Large intestine (tissue), 3 donors: ENCODE measurements at regions not wholly inside any gene's neighbourhood (a gene's known extent, or its start where the extent isn't known, plus 50 kb on each side); places are given as distances from the start of the nearest gene placed in this dataset.

ENCODE experiments used
- DNase-seq, 2 donors: peaks; one replicate each; pipeline versions ENCODE4 v3.0.0 to v3.0.0-alpha.2; 2013
- H3K27ac ChIP-seq: one replicate; pipeline ENCODE4 v1.5.1; 2013; ENCODE audit warnings: low read length
- H3K27me3 ChIP-seq: 2 replicates; pipeline ENCODE4 v1.6.1; 2013; ENCODE audit warnings: low read length; ENCODE audit not compliant: control insufficient read depth, insufficient read depth
- H3K36me3 ChIP-seq: 2 replicates; pipeline ENCODE4 v1.6.1; 2013; ENCODE audit warnings: low read length; ENCODE audit not compliant: control insufficient read depth, insufficient read depth
- H3K4me1 ChIP-seq: one replicate; pipeline ENCODE4 v1.6.1; 2013; ENCODE audit warnings: low read length; ENCODE audit not compliant: control insufficient read depth, insufficient read depth
- H3K4me3 ChIP-seq: one replicate; pipeline ENCODE4 v1.5.1; 2013; ENCODE audit warnings: low read length
- H3K9me3 ChIP-seq: one replicate; pipeline ENCODE4 v1.6.1; 2013; ENCODE audit warnings: mild to moderate bottlenecking, low read depth, low read length, moderate library complexity; ENCODE audit not compliant: control insufficient read depth
- WGBS: methylation state at CpG from one replicate; pipeline ENCODE4 v1.1.5; 2013; ENCODE audit warnings: low lambda C conversion rate; ENCODE audit not compliant: insufficient coverage; 5-methylcytosine and 5-hydroxymethylcytosine counted together

DNA sequence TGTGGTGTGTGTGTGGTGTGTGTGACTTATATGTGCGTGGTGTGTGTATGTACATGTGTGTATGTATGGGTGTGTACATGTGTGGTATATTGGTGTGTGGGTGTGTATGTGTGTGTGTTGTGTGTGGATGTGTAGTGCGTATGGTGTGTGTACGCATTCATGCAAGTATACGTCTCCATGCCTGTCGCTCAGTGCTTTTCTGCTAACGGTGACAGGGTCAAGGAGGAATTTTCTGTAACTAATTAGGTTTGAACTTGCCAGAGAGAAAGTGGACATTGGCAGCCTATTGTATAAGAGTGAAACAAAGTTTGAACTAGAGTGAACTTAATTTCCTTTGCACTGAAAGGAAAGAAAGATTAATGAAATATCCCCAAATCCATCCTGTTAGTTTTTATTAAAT, 120.9 kb upstream of the GSC start:
- H3K4me1 ChIP-seq: peaks cover 7% of the 10 kb centered on the region
- no peaks in the 10 kb centered on the region for H3K36me3 ChIP-seq
- H3K27me3 ChIP-seq: peaks cover 3% of the 10 kb centered on the region
- 0% methylated on average over 1 of the region's 6 CpGs for WGBS
- no peak overlapping the region for H3K27ac ChIP-seq
- DNase-seq: no peak
- no peaks in the 10 kb centered on the region for H3K9me3 ChIP-seq
- no peak overlapping the region for H3K4me3 ChIP-seq

- Histone ChIP-seq H3K4me3 (no peak overlapping the region), H3K27me3 (peaks cover 3% of the 10 kb centered on the region), H3K4me1 (peaks cover 7% of the 10 kb centered on the region), H3K36me3 (no peaks in the 10 kb centered on the region), H3K27ac (no peak overlapping the region), H3K9me3 (no peaks in the 10 kb centered on the region)
- 100% methylated on average over 1 of the region's 6 CpGs for WGBS
- no peak for DNase-seq
These were observed 119.8 kb upstream of the GSC start for GRCh38 chr14:94889520-94890312.

DNA sequence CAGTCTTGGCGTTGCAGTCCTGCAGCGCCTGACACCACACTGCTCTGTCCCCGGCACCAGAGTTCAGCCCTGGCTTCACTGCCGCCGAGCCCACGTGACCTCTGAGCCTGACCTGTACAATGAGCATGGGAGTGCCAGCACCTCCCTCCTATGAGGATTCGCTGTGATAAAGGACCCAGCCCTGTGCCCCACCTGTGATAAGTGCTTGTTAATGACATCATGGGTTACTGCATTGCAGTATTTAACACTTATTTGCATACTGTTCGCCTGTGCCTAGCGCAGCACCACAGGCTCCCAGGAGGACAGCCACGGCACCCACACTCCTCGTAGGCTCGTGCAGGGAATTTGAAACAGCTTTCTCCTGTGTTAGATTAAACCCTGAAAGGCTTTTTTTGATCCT, 118.2 kb upstream of the GSC start:
- H3K27me3 ChIP-seq: peaks cover 3% of the 10 kb centered on the region
- peaks cover 7% of the 10 kb centered on the region for H3K4me1 ChIP-seq
- peak; percentile 94 to 97 for DNase-seq
- no peak overlapping the region for H3K4me3 ChIP-seq
- H3K27ac ChIP-seq: no peak overlapping the region
- no peaks in the 10 kb centered on the region for H3K36me3 ChIP-seq
- WGBS: no CpG with 5 or more reads among the region's 12 CpGs
- H3K9me3 ChIP-seq: no peaks in the 10 kb centered on the region

GRCh38 chr14:94887591-94887990, 117.7 kb upstream of the GSC start:
- DNase-seq: no peak
- Histone ChIP-seq H3K36me3 (no peaks in the 10 kb centered on the region), H3K27ac (no peak overlapping the region), H3K27me3 (no peaks in the 10 kb centered on the region), H3K4me1 (peaks cover 7% of the 10 kb centered on the region), H3K9me3 (no peaks in the 10 kb centered on the region), H3K4me3 (no peak overlapping the region)
- WGBS: no CpG with 5 or more reads among the region's 10 CpGs

GRCh38 chr14:94886931-94887330, 117.0 kb upstream of the GSC start:
- DNase-seq: no peak
- Histone ChIP-seq H3K27me3 (no peaks in the 10 kb centered on the region), H3K9me3 (no peaks in the 10 kb centered on the region), H3K27ac (no peak overlapping the region), H3K36me3 (no peaks in the 10 kb centered on the region), H3K4me1 (peaks cover 7% of the 10 kb centered on the region), H3K4me3 (no peak overlapping the region)
- no CpG with 5 or more reads among the region's 7 CpGs for WGBS

- Histone ChIP-seq H3K9me3 (no peaks in the 10 kb centered on the region), H3K36me3 (no peaks in the 10 kb centered on the region), H3K27me3 (no peaks in the 10 kb centered on the region), H3K4me3 (no peak overlapping the region), H3K27ac (no peak overlapping the region), H3K4me1 (peaks cover 7% of the 10 kb centered on the region)
- no peak for DNase-seq
- whole genome bisulfite sequencing: 80% methylated on average over 1 of the region's 5 CpGs
These were observed 115.7 kb upstream of the GSC start for GRCh38 chr14:94885481-94886155.

- peaks cover 7% of the 10 kb centered on the region for H3K4me1 ChIP-seq
- no peaks in the 10 kb centered on the region for H3K9me3 ChIP-seq
- no peak overlapping the region for H3K27ac ChIP-seq
- no peak overlapping the region for H3K4me3 ChIP-seq
- H3K27me3 ChIP-seq: no peaks in the 10 kb centered on the region
- DNase-seq: no peak
- no peaks in the 10 kb centered on the region for H3K36me3 ChIP-seq
- no CpG with 5 or more reads among the region's 19 CpGs for WGBS
These were observed 114.8 kb upstream of the GSC start for GRCh38 chr14:94884616-94885230.

- WGBS: no CpG with 5 or more reads among the region's 3 CpGs
- Histone ChIP-seq H3K9me3 (no peaks in the 10 kb centered on the region), H3K4me1 (no peaks in the 10 kb centered on the region), H3K27ac (no peak overlapping the region), H3K27me3 (peaks cover 3% of the 10 kb centered on the region), H3K4me3 (no peak overlapping the region), H3K36me3 (no peaks in the 10 kb centered on the region)
- no peak for DNase-seq
These were observed 112.5 kb upstream of the GSC start for GRCh38 chr14:94882401-94882800.

- H3K27me3 ChIP-seq: peaks cover 4% of the 10 kb centered on the region
- no peaks in the 10 kb centered on the region for H3K36me3 ChIP-seq
- H3K4me3 ChIP-seq: no peak overlapping the region
- no peak for DNase-seq
- WGBS: no CpG with 5 or more reads among the region's 11 CpGs
- no peaks in the 10 kb centered on the region for H3K4me1 ChIP-seq
- H3K9me3 ChIP-seq: no peaks in the 10 kb centered on the region
- no peak overlapping the region for H3K27ac ChIP-seq
These were observed 111.0 kb upstream of the GSC start for GRCh38 chr14:94880876-94881275.

GRCh38 chr14:94880106-94880505, 110.2 kb upstream of the GSC start:
- no peaks in the 10 kb centered on the region for H3K36me3 ChIP-seq
- DNase-seq: no peak
- H3K4me1 ChIP-seq: no peaks in the 10 kb centered on the region
- H3K27ac ChIP-seq: no peak overlapping the region
- peaks cover 10% of the 10 kb centered on the region for H3K27me3 ChIP-seq
- H3K9me3 ChIP-seq: no peaks in the 10 kb centered on the region
- H3K4me3 ChIP-seq: no peak overlapping the region
- WGBS: no CpG with 5 or more reads among the region's 5 CpGs
